ENCODE measurements at regions not wholly inside any gene's neighbourhood (a gene's known extent, or its start where the extent isn't known, plus 50 kb on each side); places are given as distances from the start of the nearest gene placed in this dataset.

GRCh38 chr13:79904581-79904980 is 423.6 kb downstream of the NDFIP2 start:
- 36 to 43% methylated on average over 1 of the region's 1 CpG for WGBS, 2 donors
- Histone ChIP-seq H3K36me3 (replicated peaks in 1 of 2; ENCODE audit: insufficient read depth in 1 of 2, low read depth in 2 of 2) (no peaks in the 10 kb centered on the region), H3K4me1 (no peaks in the 10 kb centered on the region), H3K27me3 (no peaks in the 10 kb centered on the region), H3K9me3 (no peaks in the 10 kb centered on the region), H3K27ac (no peak overlapping the region), H3K4me3 (no peak overlapping the region)
- no peak for ATAC-seq
- DNase-seq = no peak
- intact Hi-C loops (cut with DNase I) = no loop called here
- TF ChIP-seq CTCF (IDR thresholded peaks at IDR 0.05) (no peak), POLR2A (IDR thresholded peaks at IDR 0.05) (no peak)

- DNase-seq (no peak), ATAC-seq (no peak)
- H3K27ac ChIP-seq = no peak overlapping the region
- H3K4me3 ChIP-seq = no peak overlapping the region
- TF ChIP-seq POLR2A (IDR thresholded peaks at IDR 0.05) (no peak), CTCF (IDR thresholded peaks at IDR 0.05) (no peak)
- H3K27me3 ChIP-seq = no peaks in the 10 kb centered on the region
- intact Hi-C loops (cut with DNase I) = no loop called here
- no peaks in the 10 kb centered on the region for H3K9me3 ChIP-seq
- H3K36me3 ChIP-seq (replicated peaks in 1 of 2; ENCODE audit: insufficient read depth in 1 of 2, low read depth in 2 of 2) = no peaks in the 10 kb centered on the region
- whole genome bisulfite sequencing, 2 donors = 78 to 81% methylated on average over 5 of the region's 5 CpGs
- no peaks in the 10 kb centered on the region for H3K4me1 ChIP-seq
Observed at GRCh38 chr13:79901336-79901735, 420.4 kb downstream of the NDFIP2 start.

- Histone ChIP-seq H3K27ac (no peak overlapping the region), H3K4me1 (no peaks in the 10 kb centered on the region), H3K27me3 (no peaks in the 10 kb centered on the region), H3K4me3 (no peak overlapping the region), H3K9me3 (no peaks in the 10 kb centered on the region), H3K36me3 (replicated peaks in 1 of 2; ENCODE audit: insufficient read depth in 1 of 2, low read depth in 2 of 2) (no peaks in the 10 kb centered on the region)
- ATAC-seq = no peak
- intact Hi-C loops (cut with DNase I) = no loop called here
- no peak for DNase-seq
- WGBS, 2 donors = 96 to 100% methylated on average over 1 of the region's 1 CpG
- no peak for TF ChIP-seq POLR2A (IDR thresholded peaks at IDR 0.05)
- TF ChIP-seq CTCF (IDR thresholded peaks at IDR 0.05) = no peak
Observed at GRCh38 chr13:79900356-79900755, 419.4 kb downstream of the NDFIP2 start.

GRCh38 chr13:79898996-79899395 is 418.0 kb downstream of the NDFIP2 start:
- 84 to 100% methylated on average over 1 of the region's 1 CpG for WGBS, 2 donors
- TF ChIP-seq POLR2A (IDR thresholded peaks at IDR 0.05) (no peak), CTCF (IDR thresholded peaks at IDR 0.05) (no peak)
- Histone ChIP-seq H3K4me3 (no peak overlapping the region), H3K27me3 (no peaks in the 10 kb centered on the region), H3K4me1 (no peaks in the 10 kb centered on the region), H3K36me3 (replicated peaks in 1 of 2; ENCODE audit: insufficient read depth in 1 of 2, low read depth in 2 of 2) (no peaks in the 10 kb centered on the region), H3K27ac (no peak overlapping the region), H3K9me3 (no peaks in the 10 kb centered on the region)
- ATAC-seq = no peak
- intact Hi-C loops (cut with DNase I) = no loop called here
- DNase-seq = no peak

GRCh38 chr13:79898202-79898826 is 417.4 kb downstream of the NDFIP2 start:
- WGBS, 2 donors = 56 to 60% methylated on average over 2 of the region's 2 CpGs
- DNase-seq (no peak), ATAC-seq (no peak)
- Histone ChIP-seq H3K4me1 (no peaks in the 10 kb centered on the region), H3K27me3 (no peaks in the 10 kb centered on the region), H3K36me3 (replicated peaks in 1 of 2; ENCODE audit: insufficient read depth in 1 of 2, low read depth in 2 of 2) (no peaks in the 10 kb centered on the region), H3K9me3 (no peaks in the 10 kb centered on the region), H3K4me3 (no peak overlapping the region), H3K27ac (no peak overlapping the region)
- intact Hi-C loops (cut with DNase I) = no loop called here
- no peak for TF ChIP-seq CTCF (IDR thresholded peaks at IDR 0.05)
- TF ChIP-seq POLR2A (IDR thresholded peaks at IDR 0.05) = no peak
